Activated CD8-positive, alpha-beta T cell treated with anti-CD3 and anti-CD28 coated beads for 36 hours (primary cell): ENCODE measurements at regions not wholly inside any gene's neighbourhood (a gene's known extent, or its start where the extent isn't known, plus 50 kb on each side); places are given as distances from the start of the nearest gene placed in this dataset.

Source experiments
- ATAC-seq: fragments of 200-7000 bp; cut with Tn5 transposase; one replicate; pipeline ENCODE4 v1.10.0; 2021; ENCODE audit warnings: mild to moderate bottlenecking, moderate library complexity
- CTCF ChIA-PET: fragments of 350-600 bp; sonication (Branson Sonifier 250); formaldehyde crosslinking; loops from one replicate; lab custom pipeline; 2021; ENCODE audit warnings: antibody characterized with exemption; lab: Charles Lee
- POLR2A ChIA-PET: fragments of 350-600 bp; sonication (Branson Sonifier 250); formaldehyde crosslinking; loops from one replicate; lab custom pipeline; 2021; ENCODE audit warnings: antibody characterized with exemption; lab: Charles Lee
- DNase-seq: peaks from one replicate; pipeline ENCODE4 v3.0.0-alpha.2; 2020
- H3K27ac Mint-ChIP-seq: one replicate; pipeline ENCODE4 v1.8.0; 2021; ENCODE audit warnings: mild to moderate bottlenecking, mixed read lengths
- H3K27me3 Mint-ChIP-seq: one replicate; pipeline ENCODE4 v1.8.0; 2021; ENCODE audit warnings: mixed read lengths
- H3K36me3 Mint-ChIP-seq: one replicate; pipeline ENCODE4 v1.8.0; 2021; ENCODE audit warnings: low read depth, mixed read lengths
- H3K4me1 Mint-ChIP-seq: one replicate; pipeline ENCODE4 v1.8.0; 2021; ENCODE audit warnings: low read depth, mixed read lengths
- H3K4me3 Mint-ChIP-seq: one replicate; pipeline ENCODE4 v1.8.0; 2021; ENCODE audit warnings: mild to moderate bottlenecking, moderate library complexity, mixed read lengths
- H3K9me3 Mint-ChIP-seq: one replicate; pipeline ENCODE4 v1.8.0; 2021; ENCODE audit warnings: mixed read lengths
- CTCF ChIP-seq: fragments of 200-600 bp; IDR thresholded peaks from one replicate; pipeline ENCODE4 v1.8.0; 2022; ENCODE audit warnings: antibody characterized with exemption, mild to moderate bottlenecking
- intact Hi-C: fragments of 100-400 bp; cut with micrococcal nuclease; formaldehyde crosslinking; loops from one replicate; pipeline ENCODE4 v1.10.0; 2022

GRCh38 chr4:24637173-24637572 is 52.8 kb upstream of the DHX15 start:
- POLR2A ChIA-PET: no interaction called here
- no peaks in the 10 kb centered on the region for H3K36me3 Mint-ChIP-seq
- no peak overlapping the region for H3K4me3 Mint-ChIP-seq

GRCh38 chr4:24638396-24638875 is 54.1 kb upstream of the DHX15 start:
- H3K4me1 Mint-ChIP-seq: no peaks in the 10 kb centered on the region
- DNase-seq (no peak), ATAC-seq (no peak)
- no peak for TF ChIP-seq CTCF
- no peaks in the 10 kb centered on the region for H3K9me3 Mint-ChIP-seq
- no peak overlapping the region for H3K27ac Mint-ChIP-seq
- ChIA-PET POLR2A (no interaction called here), CTCF (no interaction called here)
- H3K4me3 Mint-ChIP-seq: no peak overlapping the region
- peaks cover 14% of the 10 kb centered on the region for H3K27me3 Mint-ChIP-seq
- H3K36me3 Mint-ChIP-seq: no peaks in the 10 kb centered on the region
- intact Hi-C loops: no loop called here

More at GRCh38 chr4:24637173-24637572, 52.8 kb upstream of the DHX15 start:
- ATAC-seq (no peak), DNase-seq (no peak)
- intact Hi-C loops: no loop called here
- Mint-ChIP-seq H3K4me1 (no peaks in the 10 kb centered on the region), H3K9me3 (no peaks in the 10 kb centered on the region), H3K27me3 (peaks cover 18% of the 10 kb centered on the region), H3K27ac (no peak overlapping the region)
- CTCF ChIA-PET: no interaction called here
- TF ChIP-seq CTCF: no peak

- ATAC-seq (no peak), DNase-seq (no peak)
- TF ChIP-seq CTCF: no peak
- ChIA-PET POLR2A (no interaction called here), CTCF (no interaction called here)
- no peaks in the 10 kb centered on the region for H3K9me3 Mint-ChIP-seq
- no peaks in the 10 kb centered on the region for H3K36me3 Mint-ChIP-seq
- no peaks in the 10 kb centered on the region for H3K4me1 Mint-ChIP-seq
- H3K27ac Mint-ChIP-seq: no peak overlapping the region
- no peak overlapping the region for H3K4me3 Mint-ChIP-seq
- H3K27me3 Mint-ChIP-seq: peaks cover 19% of the 10 kb centered on the region
- intact Hi-C loops: no loop called here
These were observed 55.4 kb upstream of the DHX15 start for GRCh38 chr4:24639714-24640113.

- no peak overlapping the region for H3K27ac Mint-ChIP-seq
- no peaks in the 10 kb centered on the region for H3K9me3 Mint-ChIP-seq
- TF ChIP-seq CTCF: no peak
- peaks cover 19% of the 10 kb centered on the region for H3K27me3 Mint-ChIP-seq
- CTCF ChIA-PET: no interaction called here
- H3K4me3 Mint-ChIP-seq: no peak overlapping the region
- no peaks in the 10 kb centered on the region for H3K36me3 Mint-ChIP-seq
- no peaks in the 10 kb centered on the region for H3K4me1 Mint-ChIP-seq
- no peak for DNase-seq
- POLR2A ChIA-PET: no interaction called here
- intact Hi-C loops: no loop called here
- no peak for ATAC-seq
These were observed 56.0 kb upstream of the DHX15 start for GRCh38 chr4:24640366-24640765.

GRCh38 chr4:24642981-24643547 is 58.7 kb upstream of the DHX15 start:
- H3K27me3 Mint-ChIP-seq: peaks cover 19% of the 10 kb centered on the region
- no peaks in the 10 kb centered on the region for H3K36me3 Mint-ChIP-seq
- intact Hi-C loops: no loop called here
- ATAC-seq (no peak), DNase-seq (no peak)
- POLR2A ChIA-PET: no interaction called here
- CTCF ChIA-PET: interaction anchor here (0.9 kb wide), 1 partner anchor 8 kb away, joined by 3 read pairs; no protein-coding TSS in a partner anchor
- H3K27ac Mint-ChIP-seq: no peak overlapping the region
- no peaks in the 10 kb centered on the region for H3K9me3 Mint-ChIP-seq
- no peaks in the 10 kb centered on the region for H3K4me1 Mint-ChIP-seq
- no peak for TF ChIP-seq CTCF
- H3K4me3 Mint-ChIP-seq: no peak overlapping the region
